ENCODE measurements at regions not wholly inside any gene's neighbourhood (a gene's known extent, or its start where the extent isn't known, plus 50 kb on each side); places are given as distances from the start of the nearest gene placed in this dataset.
A peak's percentile ranks its signal among the peaks of the same experiment; 100 is the strongest.

GRCh38 chr5:68744206-68744605 lies 349.6 kb upstream of the SLC30A5 start:
- Mint-ChIP-seq H3K27ac (no peak overlapping the region), H3K4me1 (peaks cover 31% of the 10 kb centered on the region in 2 donors), H3K27me3 (peaks cover 7 to 12% of the 10 kb centered on the region in 2 donors), H3K36me3 (peaks cover 3 to 8% of the 10 kb centered on the region in 2 donors), H3K9me3 (peaks cover 5 to 8% of the 10 kb centered on the region in 2 donors), H3K4me3 (no peak overlapping the region)
- no peak for DNase-seq
- ATAC-seq (replicated peaks) = no peak

DNA sequence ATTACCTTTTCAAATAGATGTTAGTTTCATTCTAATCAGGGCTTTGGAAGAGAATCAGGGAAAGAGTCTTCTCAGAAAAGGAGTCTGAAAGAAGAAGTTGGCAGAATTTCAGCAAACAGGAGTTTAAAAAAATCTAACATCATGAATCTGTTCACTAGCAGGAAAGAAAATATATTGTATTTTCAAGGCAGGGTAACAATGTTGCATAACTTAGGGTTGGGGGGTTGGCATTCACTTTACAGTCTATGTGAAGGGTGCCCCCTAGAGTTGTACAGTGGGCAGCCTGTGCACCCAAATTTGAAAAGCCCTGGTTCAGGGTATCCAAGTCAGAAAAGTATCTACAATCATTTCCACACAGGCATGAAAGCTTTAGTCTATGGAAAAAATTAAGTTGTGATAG lies 348.4 kb upstream of the SLC30A5 start:
- no peak for DNase-seq
- Mint-ChIP-seq H3K4me1 (peaks cover 18 to 22% of the 10 kb centered on the region in 2 donors), H3K36me3 (peaks cover 3 to 8% of the 10 kb centered on the region in 2 donors), H3K4me3 (no peak overlapping the region), H3K27me3 (peaks cover 18% of the 10 kb centered on the region in 2 donors), H3K27ac (no peak overlapping the region), H3K9me3 (peaks cover 5 to 8% of the 10 kb centered on the region in 2 donors)
- ATAC-seq (replicated peaks) = no peak

DNA sequence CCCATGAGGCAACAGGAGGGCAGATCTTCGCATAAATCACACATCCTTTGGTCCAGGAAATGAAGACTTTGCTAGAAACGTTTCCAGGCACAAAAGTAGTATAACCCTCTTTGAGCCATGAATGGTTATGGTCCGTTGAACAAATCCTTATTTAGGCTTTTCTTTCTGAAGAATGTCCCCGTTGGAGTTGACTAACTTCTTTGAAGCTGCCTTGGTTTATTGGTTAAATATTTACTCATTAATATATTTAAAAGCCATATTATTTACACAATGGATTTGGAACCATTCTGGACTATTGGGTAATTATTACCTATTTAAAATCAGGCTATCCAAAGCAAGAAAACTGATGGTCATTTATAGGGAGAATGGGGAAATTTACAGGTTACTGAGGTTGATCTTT lies 347.6 kb upstream of the SLC30A5 start:
- peaks cover 5 to 8% of the 10 kb centered on the region in 2 donors for H3K9me3 Mint-ChIP-seq
- no peak for ATAC-seq (replicated peaks)
- no peak overlapping the region for H3K27ac Mint-ChIP-seq
- DNase-seq = no peak
- H3K4me3 Mint-ChIP-seq = no peak overlapping the region
- H3K4me1 Mint-ChIP-seq = peaks cover 10 to 16% of the 10 kb centered on the region in 2 donors
- peaks cover 3 to 8% of the 10 kb centered on the region in 2 donors for H3K36me3 Mint-ChIP-seq
- H3K27me3 Mint-ChIP-seq = peaks cover 18 to 21% of the 10 kb centered on the region in 2 donors

DNA sequence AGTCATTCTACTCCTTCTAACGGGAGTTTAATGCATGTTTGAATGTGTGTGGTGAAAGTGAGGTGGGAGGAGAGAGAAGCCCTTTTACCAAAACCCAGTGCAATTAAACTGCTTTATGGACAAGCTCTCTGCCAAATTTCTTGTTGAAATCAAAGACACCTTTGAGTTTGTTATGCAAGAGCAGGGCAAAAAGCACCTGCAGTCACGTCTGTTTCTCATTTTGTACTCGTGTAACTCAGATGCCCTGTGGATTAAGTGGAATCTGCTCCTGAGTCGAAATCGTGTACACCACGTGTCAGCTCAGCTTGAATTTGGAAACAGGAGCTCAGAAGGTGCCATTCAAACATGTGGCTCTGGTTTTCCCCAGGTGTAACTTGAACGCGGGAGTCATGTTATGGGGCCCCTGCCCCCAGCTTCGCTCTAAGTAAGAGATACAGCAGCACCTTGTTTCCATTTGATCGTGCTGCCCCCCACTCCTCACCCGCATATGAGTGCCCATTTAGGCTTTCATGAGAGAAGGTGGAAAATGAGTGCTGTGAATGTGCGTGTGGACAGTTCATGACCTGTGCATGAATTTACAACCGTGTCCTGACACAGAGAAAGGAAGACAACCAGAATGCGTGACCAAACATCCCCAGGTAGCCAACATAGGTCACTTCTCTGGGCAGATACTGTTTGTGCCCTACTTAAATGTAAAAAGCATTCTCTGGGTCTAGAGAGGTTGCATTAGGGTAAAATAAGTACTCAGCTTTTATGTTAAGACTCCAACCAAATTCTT lies 347.0 kb upstream of the SLC30A5 start:
- H3K27ac Mint-ChIP-seq = no peak overlapping the region
- ATAC-seq (replicated peaks) = no peak

GRCh38 chr5:68747521-68747920 lies 346.3 kb upstream of the SLC30A5 start:
- Mint-ChIP-seq H3K36me3 (no peaks in the 10 kb centered on the region), H3K27ac (no peak overlapping the region), H3K9me3 (peaks cover 0 to 4% of the 10 kb centered on the region in 2 donors), H3K27me3 (peaks cover 10 to 21% of the 10 kb centered on the region in 2 donors), H3K4me1 (peaks cover 9 to 11% of the 10 kb centered on the region in 2 donors), H3K4me3 (no peak overlapping the region)
- no peak for ATAC-seq (replicated peaks)
- DNase-seq = no peak

More for the DNA sequence above, 347.0 kb upstream of the SLC30A5 start:
- no peak for DNase-seq
- H3K27me3 Mint-ChIP-seq = peaks cover 16 to 21% of the 10 kb centered on the region in 2 donors
- H3K9me3 Mint-ChIP-seq = peaks cover 5 to 6% of the 10 kb centered on the region in 2 donors
- H3K36me3 Mint-ChIP-seq = peaks cover 3 to 6% of the 10 kb centered on the region in 2 donors
- H3K4me1 Mint-ChIP-seq = peaks cover 9 to 14% of the 10 kb centered on the region in 2 donors
- H3K4me3 Mint-ChIP-seq = no peak overlapping the region

GRCh38 chr5:68748101-68748500 lies 345.7 kb upstream of the SLC30A5 start:
- peaks cover 0 to 2% of the 10 kb centered on the region in 2 donors for H3K9me3 Mint-ChIP-seq
- no peak overlapping the region for H3K4me3 Mint-ChIP-seq
- peaks cover 10 to 21% of the 10 kb centered on the region in 2 donors for H3K27me3 Mint-ChIP-seq
- H3K4me1 Mint-ChIP-seq = peaks cover 8 to 9% of the 10 kb centered on the region in 2 donors
- H3K27ac Mint-ChIP-seq = no peak overlapping the region
- ATAC-seq (replicated peaks) = no peak
- H3K36me3 Mint-ChIP-seq = no peaks in the 10 kb centered on the region
- DNase-seq = no peak

GRCh38 chr5:68749077-68749476 lies 344.7 kb upstream of the SLC30A5 start:
- Mint-ChIP-seq H3K4me3 (no peak overlapping the region), H3K9me3 (peaks cover 0 to 2% of the 10 kb centered on the region in 2 donors), H3K27ac (no peak overlapping the region), H3K36me3 (no peaks in the 10 kb centered on the region), H3K4me1 (peaks cover 4 to 9% of the 10 kb centered on the region in 2 donors), H3K27me3 (peaks cover 10 to 21% of the 10 kb centered on the region in 2 donors)
- ATAC-seq (replicated peaks) (no peak), DNase-seq (no peak)

GRCh38 chr5:68749631-68750030 lies 344.2 kb upstream of the SLC30A5 start:
- H3K27me3 Mint-ChIP-seq = peaks cover 12 to 21% of the 10 kb centered on the region in 2 donors
- H3K4me1 Mint-ChIP-seq = peaks cover 4 to 9% of the 10 kb centered on the region in 2 donors
- peaks cover 0 to 2% of the 10 kb centered on the region in 2 donors for H3K36me3 Mint-ChIP-seq
- no peak overlapping the region for H3K27ac Mint-ChIP-seq
- no peak overlapping the region for H3K4me3 Mint-ChIP-seq
- ATAC-seq (replicated peaks) (no peak), DNase-seq (no peak)
- peaks cover 0 to 2% of the 10 kb centered on the region in 2 donors for H3K9me3 Mint-ChIP-seq

- no peak for ATAC-seq (replicated peaks)
- Mint-ChIP-seq H3K4me1 (peaks cover under 1% of the 10 kb centered on the region in 2 donors), H3K9me3 (no peaks in the 10 kb centered on the region), H3K27me3 (peaks cover 14 to 21% of the 10 kb centered on the region in 2 donors), H3K4me3 (no peak overlapping the region), H3K36me3 (peaks cover 0 to 3% of the 10 kb centered on the region in 2 donors), H3K27ac (no peak overlapping the region)
- DNase-seq = no peak
These were observed 342.2 kb upstream of the SLC30A5 start for GRCh38 chr5:68751661-68752060.

DNA sequence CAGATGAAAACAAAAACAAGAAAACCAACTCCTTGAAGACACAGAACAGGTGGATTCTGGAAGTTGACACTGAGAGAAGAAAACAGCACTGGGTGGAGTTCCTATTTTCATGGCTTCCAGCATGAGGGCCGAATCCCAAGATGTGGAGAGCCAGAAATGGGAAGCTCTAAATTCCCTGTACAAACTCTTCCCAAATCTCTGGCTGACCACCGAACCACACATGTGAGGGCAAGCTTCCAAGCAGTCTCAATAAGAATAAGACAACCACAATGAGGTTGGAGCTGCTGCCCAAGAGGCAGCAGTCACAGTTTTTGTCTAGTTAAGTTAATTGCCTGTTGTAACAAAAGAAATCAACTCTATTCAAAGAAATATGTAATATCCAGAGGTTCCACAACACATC lies 339.3 kb upstream of the SLC30A5 start:
- Mint-ChIP-seq H3K27me3 (peaks cover 9 to 12% of the 10 kb centered on the region in 2 donors), H3K36me3 (peaks cover 0 to 3% of the 10 kb centered on the region in 2 donors), H3K4me3 (no peak overlapping the region), H3K9me3 (no peaks in the 10 kb centered on the region), H3K4me1 (peaks cover 8 to 18% of the 10 kb centered on the region in 2 donors), H3K27ac (no peak overlapping the region)
- no peak for DNase-seq
- ATAC-seq (replicated peaks) = no peak

GRCh38 chr5:68755293-68755692 lies 338.5 kb upstream of the SLC30A5 start:
- Mint-ChIP-seq H3K9me3 (no peaks in the 10 kb centered on the region), H3K27ac (no peak overlapping the region), H3K4me3 (no peak overlapping the region), H3K36me3 (peaks cover 0 to 3% of the 10 kb centered on the region in 2 donors), H3K4me1 (peaks cover 8 to 18% of the 10 kb centered on the region in 2 donors), H3K27me3 (peaks cover 4 to 5% of the 10 kb centered on the region in 2 donors)
- no peak for ATAC-seq (replicated peaks)
- no peak for DNase-seq

- H3K27ac Mint-ChIP-seq = no peak overlapping the region
- H3K27me3 Mint-ChIP-seq = peaks cover 0 to 4% of the 10 kb centered on the region in 2 donors
- peaks cover 0 to 3% of the 10 kb centered on the region in 2 donors for H3K36me3 Mint-ChIP-seq
- peak in 1 of 2 donors; percentile 41 for ATAC-seq (replicated peaks)
- DNase-seq = no peak
- H3K4me3 Mint-ChIP-seq = no peak overlapping the region
- no peaks in the 10 kb centered on the region for H3K9me3 Mint-ChIP-seq
- H3K4me1 Mint-ChIP-seq = peaks cover 8 to 18% of the 10 kb centered on the region in 2 donors
These were observed 336.8 kb upstream of the SLC30A5 start for GRCh38 chr5:68757006-68757405.

DNA sequence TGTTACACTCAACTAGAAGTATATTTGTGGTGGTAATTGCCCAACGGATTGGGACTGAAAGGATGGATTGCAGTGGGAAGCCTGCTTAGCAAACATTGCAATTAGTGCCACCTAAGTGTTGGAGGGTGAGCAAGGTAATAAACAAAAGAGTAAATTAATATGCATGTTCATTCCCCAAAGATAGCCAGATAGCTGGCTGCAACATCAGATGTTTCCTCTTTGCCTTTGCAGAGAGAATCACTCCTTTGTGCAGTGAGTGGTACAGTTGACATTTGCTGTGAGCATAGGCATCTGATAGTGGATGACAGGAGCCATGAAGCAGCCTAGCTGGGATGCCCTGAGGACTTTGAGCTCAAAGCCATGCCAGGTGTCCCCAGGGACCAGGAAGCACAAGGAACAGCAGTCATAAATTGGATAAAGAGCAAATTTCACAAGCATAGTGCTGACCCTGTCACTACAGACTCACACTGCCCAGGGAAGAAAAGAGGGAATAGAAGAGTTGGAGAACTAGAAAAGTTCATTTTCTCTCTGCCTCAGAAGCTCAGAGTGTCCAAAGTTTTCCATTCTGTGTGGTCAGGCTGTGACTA lies 336.1 kb upstream of the SLC30A5 start:
- peaks cover 8 to 18% of the 10 kb centered on the region in 2 donors for H3K4me1 Mint-ChIP-seq
- H3K27me3 Mint-ChIP-seq = peaks cover 0 to 4% of the 10 kb centered on the region in 2 donors
- H3K36me3 Mint-ChIP-seq = peaks cover 0 to 3% of the 10 kb centered on the region in 2 donors
- H3K4me3 Mint-ChIP-seq = no peak overlapping the region
- no peaks in the 10 kb centered on the region for H3K9me3 Mint-ChIP-seq
- H3K27ac Mint-ChIP-seq = no peak overlapping the region
- no peak for DNase-seq
- ATAC-seq (replicated peaks) = no peak

- Mint-ChIP-seq H3K27ac (no peak overlapping the region), H3K9me3 (no peaks in the 10 kb centered on the region), H3K27me3 (peaks cover 0 to 2% of the 10 kb centered on the region in 2 donors), H3K36me3 (peaks cover 0 to 2% of the 10 kb centered on the region in 2 donors), H3K4me3 (no peak overlapping the region), H3K4me1 (peaks cover 8 to 18% of the 10 kb centered on the region in 2 donors)
- ATAC-seq (replicated peaks) = no peak
- DNase-seq = no peak
These were observed 334.2 kb upstream of the SLC30A5 start for GRCh38 chr5:68759593-68759992.
